IMR-90 (cell line): ENCODE measurements at regions not wholly inside any gene's neighbourhood (a gene's known extent, or its start where the extent isn't known, plus 50 kb on each side); places are given as distances from the start of the nearest gene placed in this dataset.

Experiments used
- BHLHE40 ChIP-seq: fragments of 150-350 bp; IDR thresholded peaks from 2 replicates; pipeline ENCODE4 v1.6.1; 2016; ENCODE audit warnings: mild to moderate bottlenecking, low read depth, low read length
- MAFK ChIP-seq: IDR thresholded peaks from 2 replicates; pipeline ENCODE4 v1.6.1; 2012; ENCODE audit warnings: low read depth, low read length, improper control_type of control experiment
- POLR2A ChIP-seq: IDR thresholded peaks from 2 replicates; pipeline ENCODE4 v1.6.1; 2012; ENCODE audit warnings: mild to moderate bottlenecking, low read depth, low read length
- RCOR1 ChIP-seq: IDR thresholded peaks from 2 replicates; pipeline ENCODE4 v1.6.1; 2012; ENCODE audit warnings: mild to moderate bottlenecking, low read length, improper control_type of control experiment; ENCODE audit not compliant: insufficient replicate concordance
- RFX5 ChIP-seq: IDR thresholded peaks from 2 replicates; pipeline ENCODE4 v1.8.0; 2012; ENCODE audit warnings: low read depth, mild to moderate bottlenecking, low read length, moderate library complexity
- TF ChIP-seq, protein P1 (sequence below): conservative IDR thresholded peaks from 2 replicates; pipeline ENCODE4 v1.5.1; 2012; ENCODE audit warnings: mild to moderate bottlenecking, low read depth, low read length, improper control_type of control experiment
- TF ChIP-seq, protein P2 (sequence below): fragments of 150-350 bp; IDR thresholded peaks from 2 replicates; pipeline ENCODE4 v1.6.1; 2017; ENCODE audit warnings: mild to moderate bottlenecking, antibody characterized with exemption, low read length, low read depth
- TF ChIP-seq, protein P3 (sequence below): fragments of 150-350 bp; IDR thresholded peaks from 2 replicates; pipeline ENCODE4 v1.6.1; 2016; ENCODE audit warnings: low read depth, mild to moderate bottlenecking, low read length, moderate library complexity, borderline replicate concordance

DNA sequence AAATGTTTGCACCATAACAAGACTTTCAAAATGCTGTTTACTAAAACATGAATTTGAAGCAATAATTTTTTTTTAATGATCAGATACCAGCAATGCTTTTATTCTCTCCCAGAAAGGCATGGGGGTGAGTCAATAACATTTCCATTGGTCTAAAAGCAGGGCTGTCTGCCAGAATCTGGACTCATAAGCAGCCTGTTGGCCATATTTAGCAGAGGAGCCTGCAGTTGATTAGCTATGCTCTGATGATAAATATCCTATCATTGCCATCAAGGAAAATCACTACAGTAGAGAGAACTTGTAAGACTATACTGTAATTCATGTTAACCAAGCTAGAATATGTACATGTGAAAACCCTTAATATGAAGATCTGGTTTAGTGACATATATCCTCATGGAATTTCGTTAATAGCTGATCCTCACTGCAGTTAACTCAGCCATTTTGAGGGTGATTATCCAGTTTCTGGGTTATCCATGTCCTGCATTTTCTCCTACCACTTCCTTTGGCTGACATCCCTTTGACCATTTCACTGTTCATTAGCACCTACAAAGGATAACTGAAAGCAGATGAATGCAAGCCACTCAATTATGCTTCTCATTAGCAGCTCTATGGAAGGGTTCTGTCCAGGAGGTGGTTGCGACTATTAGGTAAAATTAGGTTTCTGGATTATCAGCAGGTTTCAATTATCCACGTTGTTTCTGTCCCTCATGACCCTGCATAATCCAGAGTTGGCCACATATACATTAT is 72.9 kb upstream of the DIAPH2 start:
- TF ChIP-seq, protein P1, sequence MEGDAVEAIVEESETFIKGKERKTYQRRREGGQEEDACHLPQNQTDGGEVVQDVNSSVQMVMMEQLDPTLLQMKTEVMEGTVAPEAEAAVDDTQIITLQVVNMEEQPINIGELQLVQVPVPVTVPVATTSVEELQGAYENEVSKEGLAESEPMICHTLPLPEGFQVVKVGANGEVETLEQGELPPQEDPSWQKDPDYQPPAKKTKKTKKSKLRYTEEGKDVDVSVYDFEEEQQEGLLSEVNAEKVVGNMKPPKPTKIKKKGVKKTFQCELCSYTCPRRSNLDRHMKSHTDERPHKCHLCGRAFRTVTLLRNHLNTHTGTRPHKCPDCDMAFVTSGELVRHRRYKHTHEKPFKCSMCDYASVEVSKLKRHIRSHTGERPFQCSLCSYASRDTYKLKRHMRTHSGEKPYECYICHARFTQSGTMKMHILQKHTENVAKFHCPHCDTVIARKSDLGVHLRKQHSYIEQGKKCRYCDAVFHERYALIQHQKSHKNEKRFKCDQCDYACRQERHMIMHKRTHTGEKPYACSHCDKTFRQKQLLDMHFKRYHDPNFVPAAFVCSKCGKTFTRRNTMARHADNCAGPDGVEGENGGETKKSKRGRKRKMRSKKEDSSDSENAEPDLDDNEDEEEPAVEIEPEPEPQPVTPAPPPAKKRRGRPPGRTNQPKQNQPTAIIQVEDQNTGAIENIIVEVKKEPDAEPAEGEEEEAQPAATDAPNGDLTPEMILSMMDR: no peak
- TF ChIP-seq POLR2A (no peak), MAFK (no peak), RCOR1 (no peak), BHLHE40 (no peak), RFX5 (no peak)
- TF ChIP-seq, protein P2, sequence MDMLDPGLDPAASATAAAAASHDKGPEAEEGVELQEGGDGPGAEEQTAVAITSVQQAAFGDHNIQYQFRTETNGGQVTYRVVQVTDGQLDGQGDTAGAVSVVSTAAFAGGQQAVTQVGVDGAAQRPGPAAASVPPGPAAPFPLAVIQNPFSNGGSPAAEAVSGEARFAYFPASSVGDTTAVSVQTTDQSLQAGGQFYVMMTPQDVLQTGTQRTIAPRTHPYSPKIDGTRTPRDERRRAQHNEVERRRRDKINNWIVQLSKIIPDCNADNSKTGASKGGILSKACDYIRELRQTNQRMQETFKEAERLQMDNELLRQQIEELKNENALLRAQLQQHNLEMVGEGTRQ: no peak
- TF ChIP-seq, protein P3, sequence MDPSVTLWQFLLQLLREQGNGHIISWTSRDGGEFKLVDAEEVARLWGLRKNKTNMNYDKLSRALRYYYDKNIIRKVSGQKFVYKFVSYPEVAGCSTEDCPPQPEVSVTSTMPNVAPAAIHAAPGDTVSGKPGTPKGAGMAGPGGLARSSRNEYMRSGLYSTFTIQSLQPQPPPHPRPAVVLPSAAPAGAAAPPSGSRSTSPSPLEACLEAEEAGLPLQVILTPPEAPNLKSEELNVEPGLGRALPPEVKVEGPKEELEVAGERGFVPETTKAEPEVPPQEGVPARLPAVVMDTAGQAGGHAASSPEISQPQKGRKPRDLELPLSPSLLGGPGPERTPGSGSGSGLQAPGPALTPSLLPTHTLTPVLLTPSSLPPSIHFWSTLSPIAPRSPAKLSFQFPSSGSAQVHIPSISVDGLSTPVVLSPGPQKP: no peak
